HuH-7 (cell line): ENCODE measurements at regions not wholly inside any gene's neighbourhood (a gene's known extent, or its start where the extent isn't known, plus 50 kb on each side); places are given as distances from the start of the nearest gene placed in this dataset.

Source experiments
- DNase-seq: peaks from one replicate; pipeline ENCODE4 v3.0.0; 2011; ENCODE audit warnings: low spot score

DNA sequence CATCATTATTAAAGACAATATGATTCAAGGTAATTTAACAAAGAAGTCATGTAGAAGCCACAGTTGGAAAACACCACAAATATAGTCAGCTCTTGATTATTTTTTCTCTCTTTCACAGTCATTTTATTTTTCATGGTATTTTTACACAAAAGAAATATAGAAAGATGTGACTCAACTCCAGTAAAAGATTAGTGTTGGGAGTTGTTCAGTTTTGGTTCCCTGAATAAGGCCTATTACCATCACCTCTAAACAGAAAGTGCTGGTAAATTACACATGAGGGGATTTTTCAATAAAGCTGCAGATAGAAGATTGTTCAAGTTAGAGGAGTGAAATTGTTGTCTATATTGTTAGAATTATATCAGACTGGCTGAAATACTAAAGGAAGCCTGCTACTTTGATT is 107.0 kb downstream of the DDIT4L start:
- no peak for DNase-seq

DNA sequence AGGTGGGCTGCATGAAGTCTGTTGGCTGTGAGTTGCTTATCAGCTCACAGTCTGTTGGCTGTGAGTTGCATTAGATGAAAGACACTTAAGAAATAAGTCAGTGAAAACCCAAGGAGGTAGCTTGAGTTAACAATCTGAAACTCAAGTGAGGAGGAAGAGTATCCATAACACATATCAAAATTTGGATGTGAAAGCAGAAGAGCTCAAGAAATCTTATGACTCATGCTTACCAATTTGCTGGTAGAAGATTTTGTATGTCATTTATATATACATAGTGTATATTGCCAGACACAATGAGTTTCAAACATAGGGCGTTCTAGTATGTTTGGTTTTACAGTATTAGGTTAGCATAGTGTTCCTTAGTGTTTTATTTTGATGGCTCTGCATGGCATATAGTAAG is 107.4 kb downstream of the DDIT4L start:
- DNase-seq, result no peak

DNA sequence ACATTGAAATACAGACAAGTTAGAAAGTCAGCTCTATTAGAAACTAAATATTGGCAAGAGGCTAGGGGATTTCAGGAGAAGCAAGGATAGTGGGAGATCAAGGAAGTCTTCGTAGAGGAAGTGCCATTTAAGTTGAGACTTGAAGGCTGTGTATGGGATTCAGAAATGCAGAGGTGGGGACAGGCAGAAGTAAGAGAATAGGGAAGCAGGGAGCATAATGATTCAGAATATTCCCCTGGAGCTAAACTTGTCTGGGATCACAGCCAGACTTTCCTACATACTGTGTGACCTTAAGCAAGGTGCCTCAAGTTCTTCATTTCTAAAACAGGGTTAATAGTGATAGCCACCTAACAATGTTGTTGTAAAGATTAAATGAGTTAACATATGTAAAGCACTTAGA is 108.8 kb downstream of the DDIT4L start:
- no peak for DNase-seq

DNA sequence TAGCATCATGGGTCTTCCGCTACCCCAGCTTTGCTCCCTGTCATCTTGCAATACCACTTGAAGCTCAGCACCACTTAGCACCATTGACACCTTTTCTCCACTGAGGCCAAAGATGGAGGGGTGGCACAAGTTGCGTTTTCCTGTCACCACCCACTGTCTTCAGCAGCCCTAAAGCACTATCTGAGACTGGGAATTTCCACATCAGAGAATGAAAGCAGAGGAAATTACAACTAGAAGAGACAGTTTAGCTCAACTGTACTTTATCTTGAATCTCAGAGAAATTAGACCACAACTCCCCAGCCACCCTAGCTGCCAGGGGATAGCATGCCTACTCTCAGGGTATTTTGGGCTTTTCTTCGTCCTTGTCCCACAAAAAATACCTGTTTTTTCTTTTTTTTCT is 111.0 kb downstream of the DDIT4L start:
- DNase-seq, result no peak

DNA sequence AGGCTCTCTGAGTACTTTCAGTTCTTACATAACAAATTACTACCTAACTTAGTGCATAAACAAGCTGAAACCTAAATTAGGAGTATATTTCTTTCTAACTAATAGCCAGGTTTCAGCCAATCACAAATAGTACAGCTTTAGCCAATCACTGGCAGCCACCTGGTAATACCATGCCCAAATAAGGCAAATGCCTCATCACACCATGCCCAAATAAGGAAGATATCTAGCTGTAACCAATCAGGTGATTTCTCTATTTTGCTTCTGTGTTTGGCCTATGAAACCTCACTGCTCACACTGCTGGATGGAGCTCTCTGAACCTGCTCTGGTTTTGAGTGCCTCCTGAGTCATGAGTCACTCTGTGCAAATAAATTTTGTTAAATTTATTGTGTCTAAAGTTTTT is 113.5 kb downstream of the DDIT4L start:
- DNase-seq, result no peak

DNA sequence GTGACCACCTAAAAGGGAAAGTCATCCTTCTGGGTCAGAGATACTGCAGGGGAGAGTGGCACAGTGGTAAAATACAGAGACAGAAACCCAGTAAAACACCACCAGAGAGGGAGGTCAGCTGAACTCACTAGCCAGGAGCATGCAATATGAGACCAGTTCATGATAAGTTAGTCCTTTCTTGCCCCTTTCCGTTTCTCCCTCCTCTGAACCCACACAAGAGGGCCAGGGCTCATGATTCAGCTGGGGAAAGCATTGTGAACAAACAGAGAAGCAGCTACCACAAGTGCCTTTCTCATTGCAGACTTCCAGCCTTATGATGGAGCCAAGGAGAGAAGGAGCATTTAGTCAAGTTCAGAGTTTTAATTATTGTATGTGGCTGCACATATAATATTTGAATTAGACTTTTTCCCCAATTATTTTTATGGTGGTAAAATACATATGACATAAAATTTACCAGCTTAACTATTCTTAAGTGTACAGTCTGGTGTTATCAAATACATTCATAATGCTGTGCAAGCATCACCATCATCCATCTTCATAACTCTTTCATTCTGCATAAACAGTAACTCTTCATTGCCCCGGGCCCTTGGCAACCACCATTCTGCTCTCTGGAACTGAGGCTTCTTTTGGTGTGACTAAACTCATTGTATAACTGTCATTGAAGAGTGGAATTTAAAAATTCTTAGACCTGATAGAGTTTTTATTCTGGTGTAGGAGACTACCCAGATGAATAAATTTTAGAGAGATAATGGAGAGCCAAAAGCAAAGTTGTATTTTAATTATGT is 114.6 kb downstream of the DDIT4L start:
- DNase-seq, result no peak

DNA sequence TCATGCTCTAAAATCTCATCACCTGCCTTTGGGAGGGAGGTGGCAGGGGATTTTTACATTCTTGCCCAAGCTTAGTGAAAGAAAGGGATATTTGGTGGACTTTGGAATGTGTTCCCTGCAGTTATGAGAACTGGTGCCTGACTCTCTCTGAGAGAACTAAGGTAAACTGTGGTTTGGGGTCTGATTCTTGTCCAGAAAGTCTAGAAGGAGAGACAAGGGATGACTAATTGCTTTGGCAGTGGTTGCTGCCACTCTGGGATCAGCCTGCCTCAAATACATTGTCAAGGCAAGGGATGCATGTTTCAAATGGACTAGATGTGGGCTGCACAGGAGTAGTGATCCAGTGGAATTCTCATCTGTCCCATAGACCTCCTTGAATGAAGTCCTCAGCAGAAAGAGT is 115.2 kb downstream of the DDIT4L start:
- DNase-seq, result no peak

DNA sequence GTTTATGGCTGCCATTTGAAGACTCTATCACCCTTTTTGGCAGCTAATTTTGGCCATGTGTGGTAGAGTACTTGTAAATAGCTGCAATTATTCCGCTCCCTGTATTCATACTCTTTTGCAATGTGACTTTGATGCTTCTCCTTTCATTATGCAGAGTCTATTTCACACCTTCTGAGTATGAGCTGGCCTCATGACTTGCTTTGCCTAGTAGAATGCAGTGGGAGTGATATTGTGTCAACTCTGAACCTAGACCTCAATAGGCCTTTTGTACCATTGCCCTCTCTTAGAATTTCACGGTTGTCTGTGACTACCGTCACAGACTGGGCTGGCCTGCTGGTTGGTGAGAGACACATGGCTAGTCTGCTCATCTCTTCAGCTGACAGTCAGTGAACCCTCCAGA is 118.8 kb downstream of the DDIT4L start:
- no peak for DNase-seq

DNA sequence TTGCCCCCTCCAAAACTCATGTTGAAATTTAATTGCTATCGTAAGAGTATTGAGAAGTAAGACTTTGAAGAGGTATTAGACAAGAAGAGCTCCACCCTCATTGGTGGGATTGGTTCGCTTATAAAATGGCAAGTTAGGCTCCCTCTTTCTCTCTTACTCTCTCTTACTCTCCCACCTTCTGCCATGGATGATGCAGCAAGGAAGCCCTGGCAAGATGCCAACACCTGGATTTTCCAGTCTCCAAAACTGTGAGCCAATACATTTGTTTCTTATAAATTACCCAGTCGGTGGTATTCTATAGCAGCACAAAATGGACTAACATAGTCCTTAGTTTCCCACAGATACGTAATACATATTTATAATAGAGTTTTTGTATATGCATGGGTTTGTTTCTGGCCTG is 119.4 kb downstream of the DDIT4L start:
- DNase-seq, result no peak

DNA sequence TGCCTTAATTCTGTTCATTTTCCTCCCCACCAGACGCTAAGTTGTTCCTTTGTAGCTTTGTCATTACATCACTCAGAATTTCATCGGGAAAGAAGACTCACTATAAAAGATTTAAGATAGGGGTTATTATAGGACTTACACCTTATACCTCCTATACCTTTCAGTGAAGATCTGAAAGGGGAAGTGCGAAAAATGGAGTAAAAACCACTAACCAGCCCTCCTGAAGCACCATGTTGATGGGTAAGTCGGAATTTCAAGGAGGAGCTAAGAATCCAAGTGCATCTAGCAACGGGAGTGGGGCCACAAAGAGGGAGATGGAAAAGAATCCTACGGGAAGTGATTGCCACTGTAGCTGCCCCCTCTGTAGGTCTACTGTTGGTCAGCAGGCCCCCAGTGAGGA is 119.1 kb upstream of the H2AZ1 start:
- no peak for DNase-seq

DNA sequence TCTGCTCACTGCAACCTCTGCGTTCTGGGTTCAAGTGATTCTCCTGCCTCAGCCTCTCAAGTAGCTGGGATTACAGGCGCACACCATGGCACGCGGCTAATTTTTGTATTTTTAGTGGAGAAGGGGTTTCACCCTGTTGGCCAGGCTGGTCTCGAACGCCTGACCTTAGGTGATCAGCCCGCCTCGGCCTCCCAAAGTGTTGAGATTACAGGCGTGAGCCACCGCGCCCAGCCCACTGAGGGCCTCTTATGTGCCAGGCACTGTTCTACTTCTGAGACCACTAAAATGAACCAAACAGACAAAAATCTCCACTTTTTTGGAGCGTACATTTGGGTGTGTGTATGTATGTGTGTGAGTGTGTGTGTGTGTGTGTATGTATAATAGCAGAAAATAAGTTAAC is 117.2 kb upstream of the H2AZ1 start:
- DNase-seq, result no peak

DNA sequence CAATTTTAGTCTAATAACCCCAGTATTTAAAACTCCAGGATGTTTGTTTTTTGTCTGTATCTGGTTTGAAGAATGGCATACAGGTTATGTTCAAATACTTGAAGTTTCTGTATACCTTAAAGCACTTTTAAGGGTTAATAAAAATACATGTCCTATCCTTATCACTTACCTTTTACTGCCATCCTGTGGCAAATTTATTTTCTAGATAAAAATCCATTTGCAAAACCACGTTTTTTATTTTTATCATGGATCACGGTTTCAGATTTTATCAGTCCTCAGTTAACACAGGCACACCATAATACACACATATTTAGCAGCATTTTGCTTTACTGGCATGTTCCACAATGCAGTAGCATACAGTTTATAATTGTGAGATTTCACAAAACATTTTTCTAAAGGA is 113.3 kb upstream of the H2AZ1 start:
- DNase-seq, result no peak

DNA sequence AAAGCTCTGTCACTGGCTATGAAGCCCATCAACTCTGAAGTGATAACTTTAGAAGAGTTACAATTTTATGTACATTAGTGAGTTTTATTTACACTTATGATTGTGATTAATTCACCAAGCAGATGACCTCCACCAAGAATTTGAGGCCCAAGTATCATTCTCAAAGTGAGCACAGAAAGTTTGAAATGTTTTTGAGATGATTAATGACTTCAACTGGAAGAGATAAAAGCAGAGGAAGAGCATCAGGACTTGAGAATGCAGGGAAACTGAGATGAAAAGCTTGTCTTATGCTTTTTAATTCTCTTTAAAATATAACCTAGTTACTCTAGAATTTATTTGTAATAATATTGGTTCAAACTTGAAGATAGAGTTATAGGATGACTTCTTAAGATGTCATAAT is 112.8 kb upstream of the H2AZ1 start:
- DNase-seq, result no peak

DNA sequence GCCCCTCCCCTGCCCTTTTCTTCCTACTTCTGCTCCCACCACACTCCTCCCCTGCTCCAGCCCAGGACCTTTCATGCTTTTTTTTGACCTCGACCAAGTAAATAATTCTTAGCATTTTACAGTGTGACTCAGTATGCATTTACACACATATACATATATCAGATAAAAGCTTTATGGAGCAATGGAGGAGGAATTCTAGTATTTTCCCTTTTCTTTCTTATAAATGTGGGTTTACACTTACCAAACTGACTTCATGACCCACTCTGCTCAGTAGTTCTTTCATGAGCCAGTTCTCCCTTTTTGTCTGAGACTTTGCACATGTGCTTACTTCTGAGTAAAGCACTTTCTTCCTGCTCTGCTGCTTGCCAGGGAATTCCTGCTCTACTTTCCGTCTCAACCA is 111.8 kb upstream of the H2AZ1 start:
- DNase-seq, result no peak

DNA sequence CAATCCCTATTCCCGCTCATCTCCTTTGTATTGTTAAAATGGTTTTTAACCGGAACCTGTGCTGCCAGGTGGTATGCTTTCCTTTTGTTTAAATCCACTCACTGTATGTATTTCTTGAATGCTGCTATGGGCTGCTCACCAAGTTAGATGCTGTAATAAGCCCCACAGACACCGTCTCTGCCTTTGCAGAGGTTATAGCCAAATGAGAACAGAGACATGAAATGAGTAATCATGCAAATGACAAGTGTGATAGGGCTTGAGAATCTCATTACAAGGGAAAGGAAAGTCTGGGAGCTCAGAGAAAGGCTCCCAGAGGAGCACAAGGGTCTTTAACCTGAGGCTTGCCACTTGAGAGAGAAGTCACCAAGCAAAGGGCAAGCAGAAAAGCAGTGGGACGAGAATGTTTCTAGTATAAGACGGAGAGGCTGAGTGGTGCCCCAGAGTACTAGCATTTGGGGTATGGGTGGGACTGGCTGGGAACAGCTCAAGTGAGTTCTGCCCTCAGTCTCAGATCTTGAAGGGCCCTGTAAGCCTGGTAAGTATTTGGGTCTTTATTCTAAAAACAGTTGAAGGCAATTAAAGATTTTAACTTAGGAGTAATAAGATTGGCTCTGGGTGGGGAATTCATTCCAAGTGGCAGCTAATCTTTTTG is 110.8 kb upstream of the H2AZ1 start:
- no peak for DNase-seq

DNA sequence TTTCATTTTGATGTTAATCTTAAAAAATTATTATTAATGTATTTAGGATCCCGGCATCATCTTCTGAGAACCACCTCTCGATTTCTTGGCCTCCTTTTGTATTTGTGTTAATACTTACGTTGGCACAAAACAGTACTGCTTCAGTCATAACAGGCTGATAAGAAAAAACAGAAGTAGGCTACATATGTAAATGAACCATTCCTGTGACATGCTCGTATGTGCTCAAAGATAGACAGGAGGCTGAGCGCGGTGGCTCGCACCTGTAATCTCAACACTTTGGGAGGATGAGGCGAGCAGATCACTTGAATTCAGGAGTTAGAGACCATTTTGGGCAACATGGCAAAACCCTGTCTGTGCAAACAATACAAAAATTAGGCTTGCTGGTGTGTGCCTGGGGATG is 109.4 kb upstream of the H2AZ1 start:
- no peak for DNase-seq

DNA sequence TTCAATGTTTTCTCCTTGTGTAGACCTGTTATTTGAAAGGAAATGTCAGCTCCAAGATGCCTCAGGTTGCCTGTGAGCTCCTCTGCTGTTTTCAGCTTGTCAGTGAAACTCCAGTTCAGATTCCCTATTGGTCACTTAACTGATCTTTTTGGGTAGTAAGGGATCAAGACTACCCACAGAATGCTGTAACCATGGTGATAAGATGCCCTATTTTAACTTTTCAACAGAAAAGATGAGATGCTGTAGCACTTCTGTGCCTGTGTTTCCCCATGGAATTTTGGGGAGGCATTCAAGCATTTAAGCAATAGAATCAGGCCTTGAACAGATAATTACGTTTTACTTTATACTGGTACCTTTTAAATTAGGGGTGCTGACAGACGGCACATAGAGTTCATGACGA is 106.6 kb upstream of the H2AZ1 start:
- no peak for DNase-seq

DNA sequence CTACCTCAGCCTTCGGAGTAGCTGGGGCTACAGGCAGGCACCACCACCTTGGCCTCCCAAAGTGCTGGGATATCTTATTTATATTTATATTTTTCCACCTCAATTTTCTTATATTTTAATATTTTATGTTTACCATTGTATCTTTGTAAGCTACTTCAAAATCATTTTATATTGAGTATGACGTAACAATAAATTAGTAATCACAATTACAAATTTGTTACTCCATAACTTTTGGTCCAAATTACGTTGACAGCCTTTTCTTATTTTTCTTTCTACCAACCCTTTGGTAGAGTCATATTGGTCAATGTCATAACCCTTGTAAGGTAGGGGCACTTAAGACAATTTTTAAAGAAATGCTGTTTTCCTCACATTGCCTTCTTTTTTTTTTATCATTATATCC is 104.0 kb upstream of the H2AZ1 start:
- no peak for DNase-seq

DNA sequence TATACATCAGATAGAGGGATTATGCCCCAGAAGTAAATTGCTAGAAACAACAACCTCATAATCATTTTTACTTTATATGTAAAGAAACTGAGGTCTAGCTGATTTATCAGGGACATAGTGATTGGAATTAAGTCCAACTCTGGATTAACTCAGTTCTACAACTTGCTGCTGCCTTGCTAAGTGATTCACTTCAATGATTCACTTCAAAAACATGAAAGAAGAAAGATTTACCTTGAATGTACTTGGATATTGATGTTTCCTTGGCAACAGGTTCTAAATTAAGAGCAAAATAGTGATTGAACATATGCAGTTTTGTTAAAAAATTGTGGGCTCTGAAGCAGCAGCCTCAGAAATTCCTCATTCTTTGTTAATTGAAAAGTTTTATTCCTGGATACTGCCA is 99.8 kb upstream of the H2AZ1 start:
- no peak for DNase-seq

DNA sequence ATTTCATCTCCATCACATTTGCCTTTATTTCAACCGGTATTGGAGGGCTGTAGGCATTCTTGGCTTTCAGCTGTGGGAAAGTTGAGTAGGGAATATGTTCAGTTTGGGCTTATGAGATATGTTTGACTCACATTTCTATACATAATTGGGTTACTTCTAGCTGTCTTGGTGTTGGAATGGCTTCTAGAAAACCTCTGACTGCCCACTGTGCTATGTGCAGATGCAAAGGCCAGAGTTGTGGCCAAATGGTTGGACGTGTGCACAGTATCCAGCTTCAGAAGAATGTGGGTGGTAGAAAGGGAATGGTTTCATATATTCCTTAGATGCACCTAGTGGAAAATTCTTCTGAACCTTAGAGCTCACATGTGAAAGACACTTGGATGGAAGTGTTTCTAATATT is 92.6 kb upstream of the H2AZ1 start:
- DNase-seq, result no peak

DNA sequence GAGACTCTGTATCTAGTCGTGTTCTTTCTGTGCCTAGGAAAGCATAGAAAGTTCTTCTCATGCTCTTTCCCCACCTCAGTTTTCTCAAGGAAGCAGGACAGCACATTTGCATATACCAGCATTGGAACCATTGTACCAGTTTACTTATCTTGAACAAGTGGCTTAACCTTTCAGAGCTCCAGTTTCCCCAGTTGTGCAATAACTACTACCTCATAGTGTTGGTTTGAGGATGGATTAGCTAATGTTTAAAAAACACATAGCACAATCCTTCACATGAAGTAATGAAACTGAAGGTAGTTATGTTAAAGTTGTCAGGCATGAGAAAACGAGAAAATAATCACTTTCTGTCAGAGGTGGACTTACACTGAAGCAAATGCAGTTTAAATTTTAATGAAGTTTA is 92.2 kb upstream of the H2AZ1 start:
- DNase-seq, result peak; percentile 17

DNA sequence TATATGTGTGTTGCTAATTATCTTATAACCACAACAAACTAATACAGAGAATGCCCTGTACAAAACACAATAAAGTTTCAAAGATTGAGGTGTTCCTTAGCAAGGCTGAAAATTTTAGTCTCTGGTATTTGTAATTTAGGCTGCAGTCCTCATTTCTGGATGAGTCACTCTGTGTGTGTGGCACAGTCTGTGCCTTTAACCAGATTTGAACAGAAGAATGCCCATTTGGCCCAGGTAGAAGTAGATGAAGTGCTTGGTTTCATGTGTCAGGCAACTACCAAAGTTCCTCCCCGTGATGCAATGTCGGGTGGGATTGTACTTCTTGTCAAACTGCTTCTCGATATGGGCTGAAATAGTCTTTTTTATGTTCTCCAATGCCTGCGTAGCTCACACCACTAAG is 91.6 kb upstream of the H2AZ1 start:
- DNase-seq, result no peak

DNA sequence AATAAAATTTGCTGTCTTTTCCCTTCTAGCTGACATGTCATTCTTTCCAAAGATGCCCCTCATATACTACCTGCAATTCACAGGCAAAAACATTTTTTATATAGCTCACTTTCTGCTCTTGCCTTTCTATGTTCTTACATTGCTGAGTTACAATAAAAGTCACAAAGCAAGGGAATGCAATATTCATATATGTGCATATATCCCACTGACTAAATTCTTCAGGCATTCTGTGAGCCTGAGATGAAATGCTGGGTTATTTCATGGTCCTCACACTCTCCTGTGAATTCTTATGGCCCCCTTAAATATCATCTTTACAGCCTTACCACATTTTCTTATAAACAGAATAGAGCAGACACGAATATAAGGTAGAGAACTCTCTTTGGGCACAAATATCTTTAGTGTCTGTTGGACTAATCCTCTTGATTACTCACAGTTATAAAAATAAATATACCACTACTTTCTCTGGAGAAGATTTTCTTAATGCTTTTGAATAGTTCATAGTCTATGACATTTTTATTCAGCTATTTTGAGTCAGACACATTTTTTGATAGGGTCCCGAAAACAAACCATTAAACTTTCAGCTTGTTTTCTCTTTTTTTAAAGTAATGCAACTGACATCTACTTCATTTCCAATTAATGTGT is 84.1 kb upstream of the H2AZ1 start:
- DNase-seq, result no peak

DNA sequence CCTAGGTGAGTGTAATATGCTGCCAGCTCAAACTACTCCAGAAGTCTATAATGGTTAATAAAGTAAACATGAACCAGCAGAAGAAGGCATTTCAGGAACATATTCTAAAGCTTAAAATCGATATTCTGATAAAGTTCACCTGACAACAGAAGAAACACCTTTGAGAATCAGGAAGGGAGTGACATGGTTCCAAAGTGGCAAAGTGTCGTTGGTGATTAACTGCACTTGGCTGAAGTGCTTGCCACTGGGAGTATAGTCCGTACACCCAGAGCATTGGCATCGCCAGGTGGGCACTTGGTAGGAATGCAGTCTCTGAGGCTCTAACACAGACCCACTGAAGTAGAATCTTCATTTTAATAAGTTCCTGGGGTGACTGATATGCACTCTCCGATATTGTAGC is 76.0 kb upstream of the H2AZ1 start:
- no peak for DNase-seq
